Gastrocnemius medialis (tissue), 4 donors: ENCODE measurements at regions not wholly inside any gene's neighbourhood (a gene's known extent, or its start where the extent isn't known, plus 50 kb on each side); places are given as distances from the start of the nearest gene placed in this dataset.

Source experiments
- POLR2A ChIP-seq, 2 donors: fragments of 450-650 bp; IDR thresholded peaks; one replicate each; pipeline ENCODE4 v1.6.1; 2017; ENCODE audit warnings: antibody characterized with exemption in 2 of 2, mild to moderate bottlenecking in 2 of 2, moderate library complexity in 2 of 2
- TF ChIP-seq, protein P1 (sequence below), 5 experiments: fragments of 450-650 bp in 3 of 5; fragments of 200-600 bp in 2 of 5; sonication (generic) in 2 of 5; IDR thresholded peaks in 4 of 5; conservative IDR thresholded peaks in 1 of 5; 1 replicate in 4 of 5; 2 replicates in 1 of 5; pipeline ENCODE4 v1.5.1; 2016 to 2019; ENCODE audit warnings: antibody characterized with exemption in 5 of 5, mild to moderate bottlenecking in 3 of 5, moderate library complexity in 3 of 5

DNA sequence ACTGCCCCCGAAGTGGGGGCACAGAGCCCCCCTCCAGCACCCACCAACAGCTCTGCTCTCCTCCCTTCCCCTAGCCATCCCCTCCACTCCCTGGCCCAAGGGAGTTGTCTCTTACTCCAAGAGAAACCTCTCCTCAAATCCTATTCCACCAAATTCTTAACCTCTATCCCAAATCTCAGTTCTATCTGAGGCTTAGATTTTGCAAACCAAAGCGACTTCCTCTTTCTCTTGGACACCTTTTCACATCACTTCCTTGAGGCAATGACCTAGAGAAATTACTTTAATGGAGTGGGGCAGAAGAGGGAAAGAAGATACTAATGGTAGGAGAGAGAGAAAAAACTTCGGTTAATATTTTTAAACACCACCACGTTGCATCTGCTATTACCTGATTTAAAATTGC lies 167.2 kb downstream of the SS18 start:
- TF ChIP-seq, protein P1, sequence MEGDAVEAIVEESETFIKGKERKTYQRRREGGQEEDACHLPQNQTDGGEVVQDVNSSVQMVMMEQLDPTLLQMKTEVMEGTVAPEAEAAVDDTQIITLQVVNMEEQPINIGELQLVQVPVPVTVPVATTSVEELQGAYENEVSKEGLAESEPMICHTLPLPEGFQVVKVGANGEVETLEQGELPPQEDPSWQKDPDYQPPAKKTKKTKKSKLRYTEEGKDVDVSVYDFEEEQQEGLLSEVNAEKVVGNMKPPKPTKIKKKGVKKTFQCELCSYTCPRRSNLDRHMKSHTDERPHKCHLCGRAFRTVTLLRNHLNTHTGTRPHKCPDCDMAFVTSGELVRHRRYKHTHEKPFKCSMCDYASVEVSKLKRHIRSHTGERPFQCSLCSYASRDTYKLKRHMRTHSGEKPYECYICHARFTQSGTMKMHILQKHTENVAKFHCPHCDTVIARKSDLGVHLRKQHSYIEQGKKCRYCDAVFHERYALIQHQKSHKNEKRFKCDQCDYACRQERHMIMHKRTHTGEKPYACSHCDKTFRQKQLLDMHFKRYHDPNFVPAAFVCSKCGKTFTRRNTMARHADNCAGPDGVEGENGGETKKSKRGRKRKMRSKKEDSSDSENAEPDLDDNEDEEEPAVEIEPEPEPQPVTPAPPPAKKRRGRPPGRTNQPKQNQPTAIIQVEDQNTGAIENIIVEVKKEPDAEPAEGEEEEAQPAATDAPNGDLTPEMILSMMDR (IDR thresholded peaks at IDR 0.05 in 4 of 5, conservative IDR thresholded peaks at IDR 0.05 in 1 of 5): no peak
- TF ChIP-seq POLR2A (IDR thresholded peaks at IDR 0.05): no peak
